PC-3 (cell line): ENCODE measurements at regions not wholly inside any gene's neighbourhood (a gene's known extent, or its start where the extent isn't known, plus 50 kb on each side); places are given as distances from the start of the nearest gene placed in this dataset.

Source experiments
- CTCF ChIP-seq: fragments of 300-600 bp; sonication (generic); conservative IDR thresholded peaks from 2 replicates; pipeline ENCODE4 v1.5.1; 2017; ENCODE audit warnings: antibody characterized with exemption, low read depth, mild to moderate bottlenecking, low read length
- EZH2 ChIP-seq: fragments of 300-600 bp; sonication (generic); IDR thresholded peaks from one replicate; pipeline ENCODE4 v1.6.1; 2017; ENCODE audit warnings: antibody characterized with exemption, mild to moderate bottlenecking, low read length; ENCODE audit not compliant: unreplicated experiment
- EZH2phosphoT487 ChIP-seq: fragments of 300-600 bp; sonication (generic); IDR thresholded peaks from 2 replicates; pipeline ENCODE4 v1.6.1; 2018; ENCODE audit warnings: mild to moderate bottlenecking, antibody characterized with exemption, low read length, borderline replicate concordance

GRCh38 chr11:109772892-109773291 is 320.3 kb upstream of the ZC3H12C start:
- TF ChIP-seq CTCF = no peak
- no peak for TF ChIP-seq EZH2phosphoT487
- no peak for TF ChIP-seq EZH2
